Hepatocyte (in vitro differentiated cells): ENCODE measurements at regions not wholly inside any gene's neighbourhood (a gene's known extent, or its start where the extent isn't known, plus 50 kb on each side); places are given as distances from the start of the nearest gene placed in this dataset.

ENCODE experiments used
- DNase-seq: peaks from one replicate; pipeline ENCODE4 v3.0.0-alpha.2; 2016; ENCODE audit warnings: low spot score
- H2AFZ ChIP-seq: fragments of 200-600 bp; sonication (generic); 2 replicates; pipeline ENCODE4 v1.6.0; 2016; ENCODE audit warnings: antibody characterized with exemption, mild to moderate bottlenecking
- H3K27ac ChIP-seq: fragments of 200-600 bp; sonication (generic); 2 replicates; pipeline ENCODE4 v1.5.1; 2016; ENCODE audit warnings: mild to moderate bottlenecking
- H3K27me3 ChIP-seq: fragments of 200-600 bp; sonication (generic); 2 replicates; pipeline ENCODE4 v1.6.1; 2016
- H3K36me3 ChIP-seq: fragments of 200-600 bp; sonication (generic); replicated peaks from 2 replicates; pipeline ENCODE4 v1.5.1; 2016; ENCODE audit warnings: low read depth; ENCODE audit not compliant: insufficient read depth
- H3K4me1 ChIP-seq: fragments of 200-600 bp; sonication (generic); 2 replicates; pipeline ENCODE4 v1.5.1; 2016; ENCODE audit warnings: mild to moderate bottlenecking, moderate library complexity; ENCODE audit not compliant: insufficient read depth
- H3K4me2 ChIP-seq: fragments of 200-600 bp; sonication (generic); 2 replicates; pipeline ENCODE4 v1.6.0; 2016
- H3K4me3 ChIP-seq: fragments of 200-600 bp; sonication (generic); 2 replicates; pipeline ENCODE4 v1.5.1; 2016; ENCODE audit warnings: mild to moderate bottlenecking
- H3K79me2 ChIP-seq: fragments of 200-600 bp; sonication (generic); 2 replicates; pipeline ENCODE4 v1.6.0; 2017; ENCODE audit warnings: mild to moderate bottlenecking
- H3K9me2 ChIP-seq: fragments of 200-600 bp; sonication (generic); replicated peaks from 2 replicates; pipeline ENCODE4 v1.6.0; 2017; ENCODE audit warnings: mild to moderate bottlenecking; ENCODE audit not compliant: insufficient read depth
- H3K9me3 ChIP-seq: fragments of 200-600 bp; sonication (generic); 2 replicates; pipeline ENCODE4 v1.5.1; 2016; ENCODE audit warnings: low read depth, mild to moderate bottlenecking
- H4K20me1 ChIP-seq: fragments of 200-600 bp; sonication (generic); 2 replicates; pipeline ENCODE4 v1.6.0; 2016; ENCODE audit warnings: mild to moderate bottlenecking; ENCODE audit not compliant: insufficient read depth, poor library complexity, severe bottlenecking
- EZH2 ChIP-seq: fragments of 200-600 bp; sonication (generic); IDR thresholded peaks from 2 replicates; pipeline ENCODE4 v1.6.1; 2016; ENCODE audit warnings: antibody characterized with exemption, mild to moderate bottlenecking, borderline replicate concordance
- EZH2phosphoT487 ChIP-seq: fragments of 200-600 bp; sonication (generic); IDR thresholded peaks from one replicate; pipeline ENCODE4 v1.6.1; 2018; ENCODE audit warnings: antibody characterized with exemption, mild to moderate bottlenecking, low read depth, moderate library complexity; ENCODE audit not compliant: unreplicated experiment, severe bottlenecking
- WGBS: methylation state at CpG from one replicate; pipeline ENCODE4 v1.1.6; 2016; ENCODE audit warnings: low lambda C conversion rate; ENCODE audit errors: missing lambda C conversion rate; 5-methylcytosine and 5-hydroxymethylcytosine counted together
- TF ChIP-seq, protein P1 (sequence below): fragments of 200-600 bp; sonication (generic); IDR thresholded peaks from 2 replicates; pipeline ENCODE4 v1.5.1; 2016; ENCODE audit warnings: antibody characterized with exemption, mild to moderate bottlenecking; ENCODE audit not compliant: poor library complexity

DNA sequence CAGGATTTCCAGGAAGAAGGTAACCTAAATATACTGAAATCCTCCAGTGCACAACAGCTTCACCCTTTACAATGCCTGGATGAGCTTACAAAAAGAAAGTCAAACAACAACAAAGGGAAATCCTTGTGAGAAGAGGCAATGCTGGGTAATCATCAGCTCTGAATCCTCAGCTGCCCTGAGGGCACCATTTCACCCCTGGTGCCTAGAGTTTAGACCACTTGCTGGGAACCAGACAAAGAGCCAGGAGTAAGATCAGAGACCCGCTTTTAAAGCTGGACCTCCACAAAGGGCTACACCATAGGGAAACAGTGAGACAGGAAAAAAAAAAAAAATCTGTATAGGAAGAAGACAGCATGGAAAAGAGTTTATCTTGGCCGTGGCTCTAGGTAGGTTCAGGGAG is 97.0 kb downstream of the FOXI3 start:
- H3K27ac ChIP-seq = no peak overlapping the region
- no peak overlapping the region for H3K4me2 ChIP-seq
- H2AFZ ChIP-seq = no peak overlapping the region
- H3K79me2 ChIP-seq = no peaks in the 10 kb centered on the region
- H3K27me3 ChIP-seq = peaks cover 4% of the 10 kb centered on the region
- no peaks in the 10 kb centered on the region for H4K20me1 ChIP-seq
- no peaks in the 10 kb centered on the region for H3K9me2 ChIP-seq
- TF ChIP-seq EZH2phosphoT487 (no peak), EZH2 (no peak)
- TF ChIP-seq, protein P1, sequence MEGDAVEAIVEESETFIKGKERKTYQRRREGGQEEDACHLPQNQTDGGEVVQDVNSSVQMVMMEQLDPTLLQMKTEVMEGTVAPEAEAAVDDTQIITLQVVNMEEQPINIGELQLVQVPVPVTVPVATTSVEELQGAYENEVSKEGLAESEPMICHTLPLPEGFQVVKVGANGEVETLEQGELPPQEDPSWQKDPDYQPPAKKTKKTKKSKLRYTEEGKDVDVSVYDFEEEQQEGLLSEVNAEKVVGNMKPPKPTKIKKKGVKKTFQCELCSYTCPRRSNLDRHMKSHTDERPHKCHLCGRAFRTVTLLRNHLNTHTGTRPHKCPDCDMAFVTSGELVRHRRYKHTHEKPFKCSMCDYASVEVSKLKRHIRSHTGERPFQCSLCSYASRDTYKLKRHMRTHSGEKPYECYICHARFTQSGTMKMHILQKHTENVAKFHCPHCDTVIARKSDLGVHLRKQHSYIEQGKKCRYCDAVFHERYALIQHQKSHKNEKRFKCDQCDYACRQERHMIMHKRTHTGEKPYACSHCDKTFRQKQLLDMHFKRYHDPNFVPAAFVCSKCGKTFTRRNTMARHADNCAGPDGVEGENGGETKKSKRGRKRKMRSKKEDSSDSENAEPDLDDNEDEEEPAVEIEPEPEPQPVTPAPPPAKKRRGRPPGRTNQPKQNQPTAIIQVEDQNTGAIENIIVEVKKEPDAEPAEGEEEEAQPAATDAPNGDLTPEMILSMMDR = no peak
- H3K9me3 ChIP-seq = no peaks in the 10 kb centered on the region
- peaks cover 3% of the 10 kb centered on the region for H3K4me1 ChIP-seq
- DNase-seq = no peak
- no peak overlapping the region for H3K4me3 ChIP-seq
- H3K36me3 ChIP-seq = no peaks in the 10 kb centered on the region
- 29% methylated on average over 2 of the region's 2 CpGs for WGBS

DNA sequence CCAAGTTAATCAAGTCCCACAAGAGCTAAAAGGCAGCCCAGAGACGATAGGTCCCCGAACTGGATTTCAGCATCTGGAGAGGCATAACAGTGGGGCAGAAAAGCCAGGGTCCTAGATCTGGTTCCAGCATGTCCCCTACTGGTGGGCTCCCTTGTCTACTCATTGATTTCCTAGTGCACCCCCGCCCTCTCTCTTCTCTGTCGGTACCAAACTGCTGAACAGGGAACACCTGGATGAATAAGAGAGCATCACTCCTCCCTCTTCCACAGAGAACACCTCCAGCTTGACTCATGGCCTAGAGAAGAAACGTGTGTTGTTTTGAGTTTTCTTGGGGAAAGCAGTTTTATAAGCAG is 101.3 kb downstream of the FOXI3 start:
- H3K4me2 ChIP-seq = peak overlapping the region; percentile 96
- H3K36me3 ChIP-seq = no peaks in the 10 kb centered on the region
- H4K20me1 ChIP-seq = no peaks in the 10 kb centered on the region
- peaks cover 9% of the 10 kb centered on the region for H3K4me1 ChIP-seq
- H3K27me3 ChIP-seq = peaks cover 12% of the 10 kb centered on the region
- no peak for TF ChIP-seq EZH2
- TF ChIP-seq, protein P1 = no peak
- TF ChIP-seq EZH2phosphoT487 = no peak
- H3K9me3 ChIP-seq = no peaks in the 10 kb centered on the region
- H3K9me2 ChIP-seq = no peaks in the 10 kb centered on the region
- 56% methylated on average over 5 of the region's 5 CpGs for WGBS
- no peak overlapping the region for H3K4me3 ChIP-seq
- H3K27ac ChIP-seq = no peak overlapping the region
- DNase-seq = no peak
- H2AFZ ChIP-seq = no peak overlapping the region
- no peaks in the 10 kb centered on the region for H3K79me2 ChIP-seq

DNA sequence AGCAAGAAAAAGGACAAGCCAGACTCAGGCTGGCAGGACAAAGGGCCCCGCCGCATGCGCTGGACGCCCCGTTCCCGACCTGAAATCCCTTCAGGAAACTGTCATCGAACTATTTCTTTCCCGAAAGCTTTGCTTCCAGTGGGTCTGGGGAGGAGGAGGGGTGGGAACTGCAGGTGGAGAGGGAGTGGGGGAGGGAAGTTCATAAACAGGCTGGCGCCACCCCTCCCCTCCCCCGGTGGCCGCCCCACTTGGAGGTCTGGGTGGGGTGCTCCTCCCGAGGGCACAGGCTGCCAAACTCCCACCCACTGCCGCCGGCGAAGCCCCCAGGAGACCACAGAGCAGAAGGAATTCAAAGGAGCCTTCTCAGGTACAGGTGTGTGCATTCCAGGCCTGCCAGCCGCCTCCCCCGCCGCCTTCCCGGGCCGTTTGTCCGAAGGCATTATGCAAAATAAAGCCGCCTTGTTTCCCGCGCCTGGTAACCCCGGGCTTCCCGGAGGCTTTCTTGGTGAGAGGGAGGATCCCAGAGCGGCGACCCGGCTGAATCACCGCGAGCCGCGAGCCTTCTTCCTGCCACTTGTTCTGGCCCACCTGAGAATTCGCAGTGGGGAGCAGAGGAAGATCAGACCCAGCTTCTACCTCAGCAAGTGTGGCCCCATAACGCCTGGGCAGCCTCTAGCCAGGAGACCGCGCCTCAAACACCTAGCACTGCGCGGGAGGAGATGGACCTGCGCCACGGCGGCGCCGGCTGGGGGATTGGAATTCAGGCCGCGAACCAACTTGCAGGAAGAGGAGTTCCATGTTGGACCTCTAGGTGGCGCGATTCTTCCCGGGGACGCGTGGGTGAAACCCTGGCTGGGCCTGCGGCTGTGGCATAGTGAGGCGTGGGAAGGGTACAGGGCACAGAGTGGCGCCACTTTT is 101.9 kb downstream of the FOXI3 start:
- peak overlapping the region; percentile 91 for H2AFZ ChIP-seq
- no peaks in the 10 kb centered on the region for H3K36me3 ChIP-seq
- H3K4me3 ChIP-seq = peak overlapping the region; percentile 46
- peaks cover 9% of the 10 kb centered on the region for H3K4me1 ChIP-seq
- H3K9me2 ChIP-seq = no peaks in the 10 kb centered on the region
- DNase-seq = peak; percentile 72
- TF ChIP-seq EZH2 = no peak
- TF ChIP-seq EZH2phosphoT487 = no peak
- TF ChIP-seq, protein P1 = peak; percentile 63
- 7% methylated on average over 43 of the region's 54 CpGs for WGBS
- H3K27ac ChIP-seq = no peak overlapping the region
- H4K20me1 ChIP-seq = no peaks in the 10 kb centered on the region
- H3K9me3 ChIP-seq = no peaks in the 10 kb centered on the region
- no peaks in the 10 kb centered on the region for H3K79me2 ChIP-seq
- H3K4me2 ChIP-seq = peak overlapping the region; percentile 96
- H3K27me3 ChIP-seq = peaks cover 12% of the 10 kb centered on the region
